ENCODE measurements at regions not wholly inside any gene's neighbourhood (a gene's known extent, or its start where the extent isn't known, plus 50 kb on each side); places are given as distances from the start of the nearest gene placed in this dataset.

DNA sequence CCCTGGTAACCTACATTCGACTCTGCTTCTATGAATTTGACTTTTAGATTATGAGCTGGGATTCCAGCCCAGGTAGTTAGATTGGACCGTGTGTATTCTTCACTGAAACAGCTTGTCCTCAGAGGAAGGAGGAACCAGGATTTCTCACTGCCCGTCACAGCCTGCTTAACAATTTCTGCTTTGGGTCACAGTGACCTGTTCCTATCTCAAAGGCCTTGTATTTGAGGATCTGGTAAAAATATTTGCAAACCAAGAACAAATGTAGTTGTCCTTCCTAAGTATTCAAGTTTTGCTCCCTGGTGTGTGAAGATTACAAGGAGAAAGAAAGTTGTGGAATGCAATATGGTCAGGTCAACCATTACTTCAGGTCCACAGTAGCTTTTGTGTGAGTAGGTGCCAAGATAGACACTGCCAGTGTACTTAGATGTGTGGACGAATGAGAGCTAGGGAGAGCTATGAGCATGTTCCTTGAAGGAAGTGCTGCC lies 55.1 kb downstream of the KIF4B start:
- no peak overlapping the region for H3K4me3 Mint-ChIP-seq
- no peaks in the 10 kb centered on the region for H3K4me1 Mint-ChIP-seq
- DNase-seq (no peak), ATAC-seq (no peak)
- H3K27ac Mint-ChIP-seq = no peak overlapping the region
- H3K9me3 Mint-ChIP-seq = peaks cover 10% of the 10 kb centered on the region in 2 donors
- peaks cover 18% of the 10 kb centered on the region for H3K27me3 Mint-ChIP-seq

DNA sequence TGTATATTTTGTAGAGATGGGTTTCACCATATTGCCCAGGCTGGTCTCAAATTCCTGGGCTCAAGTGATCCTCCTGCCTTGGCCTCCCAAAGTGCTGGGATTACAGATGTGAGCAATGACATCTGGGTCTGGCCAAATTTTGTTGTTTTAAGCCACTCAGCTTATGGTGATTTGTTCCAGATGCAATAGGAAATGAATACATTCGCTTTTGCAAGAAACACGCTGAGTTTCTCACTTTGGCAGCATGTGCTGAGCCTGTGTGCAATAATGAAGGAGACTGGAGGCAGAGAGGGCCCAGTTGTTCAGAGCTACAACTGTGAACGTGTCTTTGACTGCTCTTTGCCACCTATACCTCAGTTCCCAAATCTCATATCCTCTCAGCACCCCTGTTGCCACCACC lies 56.4 kb downstream of the KIF4B start:
- peaks cover 7% of the 10 kb centered on the region for H3K27me3 Mint-ChIP-seq
- ATAC-seq (no peak), DNase-seq (no peak)
- no peaks in the 10 kb centered on the region for H3K4me1 Mint-ChIP-seq
- H3K9me3 Mint-ChIP-seq = peaks cover 10 to 18% of the 10 kb centered on the region in 2 donors
- H3K4me3 Mint-ChIP-seq = no peak overlapping the region
- H3K27ac Mint-ChIP-seq = no peak overlapping the region

- Mint-ChIP-seq H3K4me1 (no peaks in the 10 kb centered on the region), H3K27ac (no peak overlapping the region), H3K27me3 (peaks cover 7% of the 10 kb centered on the region), H3K9me3 (peaks cover 10 to 18% of the 10 kb centered on the region in 2 donors), H3K4me3 (no peak overlapping the region)
- DNase-seq (no peak), ATAC-seq (no peak)
Measured at GRCh38 chr5:155070781-155071180, 57.2 kb downstream of the KIF4B start.

DNA sequence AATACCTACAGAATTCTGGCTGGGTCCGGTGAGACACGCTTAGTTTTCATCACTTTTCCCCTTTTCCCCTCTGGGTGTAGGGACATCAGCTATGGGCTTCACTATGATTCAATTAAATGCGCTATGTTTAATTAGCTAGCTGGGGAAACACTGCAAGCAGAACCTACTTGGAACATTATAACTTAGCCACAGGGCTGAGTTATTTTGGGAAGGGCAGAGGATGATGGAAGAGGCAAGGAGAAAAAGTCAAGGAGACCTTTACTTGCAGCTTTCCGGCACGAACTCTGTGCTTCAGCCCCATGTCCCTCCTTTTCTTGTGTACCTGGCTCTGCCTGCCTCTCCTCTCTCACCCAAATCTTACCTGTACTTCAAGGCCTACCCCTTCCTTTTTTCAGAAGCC lies 62.8 kb downstream of the KIF4B start:
- peaks cover 10 to 18% of the 10 kb centered on the region in 2 donors for H3K9me3 Mint-ChIP-seq
- H3K4me3 Mint-ChIP-seq = no peak overlapping the region
- H3K27ac Mint-ChIP-seq = no peak overlapping the region
- H3K27me3 Mint-ChIP-seq = peaks cover 8% of the 10 kb centered on the region
- H3K4me1 Mint-ChIP-seq = no peaks in the 10 kb centered on the region
- ATAC-seq (no peak), DNase-seq (no peak)

DNA sequence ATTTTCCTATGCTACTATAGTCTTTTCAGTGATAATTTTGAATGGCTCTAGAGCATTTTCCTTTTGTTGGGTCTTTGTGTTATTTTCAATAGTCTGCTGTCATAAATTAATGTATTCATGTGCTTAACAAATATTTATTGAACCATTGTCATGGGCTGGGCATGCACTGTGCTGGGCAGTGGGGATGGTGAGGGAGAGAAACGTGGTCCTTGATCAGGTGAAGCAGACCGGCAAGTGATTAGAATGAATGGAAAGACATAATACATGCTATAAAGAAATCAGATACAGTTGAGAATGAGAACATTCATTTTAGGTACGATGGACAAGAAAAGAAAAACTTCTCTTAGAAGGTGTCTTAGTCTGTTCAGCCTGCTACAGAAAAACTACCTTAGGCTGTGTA lies 66.1 kb downstream of the KIF4B start:
- Mint-ChIP-seq H3K9me3 (peaks cover 0 to 9% of the 10 kb centered on the region in 2 donors), H3K27me3 (peaks cover 19% of the 10 kb centered on the region), H3K27ac (no peak overlapping the region), H3K4me1 (no peaks in the 10 kb centered on the region), H3K4me3 (no peak overlapping the region)
- ATAC-seq = no peak
- DNase-seq = no peak

DNA sequence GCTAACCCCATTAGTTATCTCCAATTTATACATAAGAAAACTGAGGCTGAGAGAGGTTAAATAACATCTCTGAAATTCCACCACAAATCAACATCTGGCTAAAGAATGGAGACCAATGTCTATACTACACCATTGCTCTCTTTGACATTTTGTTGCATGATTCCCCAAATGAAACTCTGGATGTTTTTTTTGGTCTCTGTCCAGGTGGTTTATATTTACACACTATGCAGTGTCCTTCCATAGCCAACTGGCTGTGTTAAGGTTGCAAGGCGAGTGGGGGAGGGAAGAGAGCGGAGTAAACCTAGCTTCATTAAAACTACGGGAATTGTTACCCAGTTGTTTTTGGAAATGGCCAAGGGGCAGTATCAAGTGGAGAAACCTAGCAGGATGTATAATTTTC lies 67.2 kb downstream of the KIF4B start:
- Mint-ChIP-seq H3K9me3 (peaks cover 0 to 9% of the 10 kb centered on the region in 2 donors), H3K27me3 (peaks cover 19% of the 10 kb centered on the region), H3K4me1 (no peaks in the 10 kb centered on the region), H3K27ac (no peak overlapping the region), H3K4me3 (no peak overlapping the region)
- DNase-seq (no peak), ATAC-seq (no peak)

- H3K9me3 Mint-ChIP-seq = peaks cover 0 to 9% of the 10 kb centered on the region in 2 donors
- DNase-seq (no peak), ATAC-seq (no peak)
- H3K4me3 Mint-ChIP-seq = no peak overlapping the region
- H3K4me1 Mint-ChIP-seq = no peaks in the 10 kb centered on the region
- H3K27ac Mint-ChIP-seq = no peak overlapping the region
- H3K27me3 Mint-ChIP-seq = peaks cover 19% of the 10 kb centered on the region
Measured at GRCh38 chr5:155081618-155082017, 68.1 kb downstream of the KIF4B start.

GRCh38 chr5:155082401-155082800 lies 68.8 kb downstream of the KIF4B start:
- H3K4me1 Mint-ChIP-seq = no peaks in the 10 kb centered on the region
- peaks cover 0 to 9% of the 10 kb centered on the region in 2 donors for H3K9me3 Mint-ChIP-seq
- no peak overlapping the region for H3K27ac Mint-ChIP-seq
- ATAC-seq = no peak
- H3K4me3 Mint-ChIP-seq = no peak overlapping the region
- H3K27me3 Mint-ChIP-seq = peaks cover 18% of the 10 kb centered on the region
- DNase-seq = no peak

- ATAC-seq (no peak), DNase-seq (no peak)
- Mint-ChIP-seq H3K27ac (no peak overlapping the region), H3K27me3 (peaks cover 29% of the 10 kb centered on the region), H3K4me1 (no peaks in the 10 kb centered on the region), H3K4me3 (no peak overlapping the region), H3K9me3 (peaks cover 0 to 9% of the 10 kb centered on the region in 2 donors)
Measured at GRCh38 chr5:155085282-155085989, 71.9 kb downstream of the KIF4B start.

- Mint-ChIP-seq H3K4me3 (no peak overlapping the region), H3K9me3 (peaks cover 0 to 9% of the 10 kb centered on the region in 2 donors), H3K27ac (no peak overlapping the region), H3K4me1 (no peaks in the 10 kb centered on the region), H3K27me3 (peaks cover 27% of the 10 kb centered on the region)
- ATAC-seq = no peak
- DNase-seq = no peak
Measured at GRCh38 chr5:155087036-155087435, 73.5 kb downstream of the KIF4B start.

DNA sequence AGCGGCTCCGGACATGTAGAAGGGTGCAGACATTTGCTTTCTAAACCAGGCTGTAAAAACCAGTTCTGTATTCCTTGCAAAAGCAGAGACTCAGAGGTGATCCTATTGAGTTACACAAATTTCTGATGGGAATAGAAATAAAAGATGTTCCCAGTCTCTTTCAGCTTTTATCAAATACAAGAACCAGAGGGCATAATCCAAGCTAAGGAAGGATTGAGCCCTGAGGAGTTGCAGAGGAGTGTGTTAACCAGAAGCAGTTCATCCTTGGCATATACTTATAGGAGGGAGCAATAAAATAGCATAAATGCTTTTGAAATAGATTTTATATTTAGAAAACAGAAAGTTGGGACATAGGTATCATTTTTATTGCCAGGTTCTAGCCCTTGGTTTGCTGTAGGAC lies 75.3 kb downstream of the KIF4B start:
- H3K9me3 Mint-ChIP-seq = no peaks in the 10 kb centered on the region
- H3K27ac Mint-ChIP-seq = no peak overlapping the region
- H3K4me1 Mint-ChIP-seq = no peaks in the 10 kb centered on the region
- ATAC-seq = no peak
- no peak overlapping the region for H3K4me3 Mint-ChIP-seq
- peaks cover 38% of the 10 kb centered on the region for H3K27me3 Mint-ChIP-seq
- no peak for DNase-seq

DNA sequence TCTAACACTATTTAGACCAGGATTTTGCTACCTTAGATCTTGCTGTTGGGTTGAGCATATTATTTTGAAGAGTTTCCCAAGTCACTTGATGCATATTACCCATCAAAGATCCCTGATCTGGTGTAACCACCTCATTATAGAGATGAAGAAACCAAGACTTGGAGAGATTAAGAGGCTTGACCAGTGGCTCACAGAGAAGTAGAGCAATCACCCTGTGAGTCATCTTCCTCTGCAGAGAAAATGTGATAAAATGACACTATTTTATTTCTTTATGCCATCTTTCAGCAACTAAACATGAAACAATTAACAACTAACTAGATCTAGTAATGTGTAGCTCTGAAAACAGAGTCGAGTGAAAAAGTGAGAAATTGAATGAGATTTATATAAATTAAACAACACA lies 76.1 kb downstream of the KIF4B start:
- Mint-ChIP-seq H3K4me3 (no peak overlapping the region), H3K27me3 (peaks cover 41% of the 10 kb centered on the region), H3K4me1 (no peaks in the 10 kb centered on the region), H3K9me3 (no peaks in the 10 kb centered on the region), H3K27ac (no peak overlapping the region)
- DNase-seq (no peak), ATAC-seq (no peak)

GRCh38 chr5:155091063-155091648 lies 77.6 kb downstream of the KIF4B start:
- no peaks in the 10 kb centered on the region for H3K9me3 Mint-ChIP-seq
- H3K4me1 Mint-ChIP-seq = no peaks in the 10 kb centered on the region
- H3K27me3 Mint-ChIP-seq = peaks cover 50% of the 10 kb centered on the region
- H3K4me3 Mint-ChIP-seq = no peak overlapping the region
- ATAC-seq (no peak), DNase-seq (no peak)
- no peak overlapping the region for H3K27ac Mint-ChIP-seq

DNA sequence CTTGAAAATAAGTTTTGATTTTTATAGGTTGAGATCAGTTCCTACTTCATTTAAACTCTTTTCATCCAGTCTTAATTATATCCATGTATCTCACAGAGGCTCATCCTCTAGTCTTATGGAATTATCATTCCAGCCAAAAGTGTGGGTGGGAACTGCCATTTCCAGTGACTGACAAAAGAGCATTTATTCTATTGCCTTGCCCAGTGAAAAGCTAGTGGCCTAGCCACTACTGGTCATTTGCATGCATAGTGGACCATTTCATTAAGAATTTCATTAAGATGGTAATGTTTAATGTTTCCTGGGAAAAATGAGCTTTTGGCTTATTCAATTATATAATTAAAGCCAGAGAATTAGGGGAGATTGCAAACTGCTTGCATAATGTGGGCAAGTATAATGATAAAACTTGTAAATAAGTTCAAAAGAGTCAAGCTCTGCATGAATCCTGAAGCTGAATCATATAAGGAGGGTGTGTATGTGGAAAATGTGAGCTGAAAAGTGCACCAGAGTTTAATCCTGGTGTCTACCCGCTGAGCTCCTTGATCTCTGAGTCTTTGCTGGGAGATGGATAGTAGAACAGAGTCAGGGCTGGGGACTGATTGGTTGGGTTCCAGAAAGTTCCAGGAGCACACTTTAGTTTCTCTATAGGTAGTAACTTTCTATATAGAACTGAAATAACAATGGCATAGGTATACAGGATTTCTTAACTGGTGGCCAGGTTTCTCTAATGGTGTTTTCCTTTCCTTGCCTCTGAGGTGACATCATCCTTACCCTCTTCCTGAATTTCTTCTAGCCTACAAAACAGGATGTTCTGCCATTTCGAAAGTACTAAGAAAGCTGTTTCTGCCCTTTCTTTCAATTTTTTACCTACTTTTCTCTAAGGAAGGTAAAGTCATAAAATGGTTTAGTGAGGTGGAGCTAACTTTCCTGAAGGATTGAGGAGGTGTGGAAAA lies 78.5 kb downstream of the KIF4B start:
- H3K9me3 Mint-ChIP-seq = no peaks in the 10 kb centered on the region
- ATAC-seq = no peak
- no peak for DNase-seq
- H3K4me1 Mint-ChIP-seq = no peaks in the 10 kb centered on the region
- H3K4me3 Mint-ChIP-seq = no peak overlapping the region
- H3K27me3 Mint-ChIP-seq = peaks cover 50% of the 10 kb centered on the region
- H3K27ac Mint-ChIP-seq = no peak overlapping the region

- no peak for DNase-seq
- Mint-ChIP-seq H3K4me1 (no peaks in the 10 kb centered on the region), H3K9me3 (no peaks in the 10 kb centered on the region), H3K27ac (no peak overlapping the region), H3K4me3 (no peak overlapping the region), H3K27me3 (peaks cover 41% of the 10 kb centered on the region)
- no peak for ATAC-seq
Measured at GRCh38 chr5:155094455-155094854, 80.9 kb downstream of the KIF4B start.

GRCh38 chr5:155097995-155098394 lies 84.4 kb downstream of the KIF4B start:
- H3K9me3 Mint-ChIP-seq = no peaks in the 10 kb centered on the region
- ATAC-seq = no peak
- H3K27me3 Mint-ChIP-seq = peaks cover 20% of the 10 kb centered on the region
- H3K4me3 Mint-ChIP-seq = no peak overlapping the region
- no peak for DNase-seq
- H3K27ac Mint-ChIP-seq = no peak overlapping the region
- no peaks in the 10 kb centered on the region for H3K4me1 Mint-ChIP-seq

Data from stimulated activated naive CD8-positive, alpha-beta T cell treated with anti-CD3 and anti-CD28 coated beads, Interleukin-15, amount 100 ng/mL, for 72 hours (primary cell).